ENCODE measurements at regions not wholly inside any gene's neighbourhood (a gene's known extent, or its start where the extent isn't known, plus 50 kb on each side); places are given as distances from the start of the nearest gene placed in this dataset.

GRCh38 chr22:42324990-42325710, 54.7 kb upstream of the TCF20 start:
- TF ChIP-seq CTCF (optimal IDR thresholded peaks at IDR 0.05 in 1 of 3, IDR thresholded peaks at IDR 0.05 in 1 of 3, conservative IDR thresholded peaks at IDR 0.05 in 1 of 3; ENCODE audit: extremely low read depth in 1 of 3, insufficient read depth in 2 of 3, low read length in 3 of 3): no peak
- TF ChIP-seq EZH2 (IDR thresholded peaks at IDR 0.05; ENCODE audit: low read length): no peak
